IMR-90 (cell line): ENCODE measurements at regions not wholly inside any gene's neighbourhood (a gene's known extent, or its start where the extent isn't known, plus 50 kb on each side); places are given as distances from the start of the nearest gene placed in this dataset.

Experiments used
- ATAC-seq: fragments of 200-7000 bp; cut with Tn5 transposase; 2 replicates; pipeline ENCODE4 v1.9.1; 2020; ENCODE audit warnings: low read depth, mild to moderate bottlenecking, moderate library complexity
- BruUV-seq: library from RNA; stranded (reverse); fragments of 400-500 nt; replicated peaks from 2 replicates; lab custom pipeline; 2021; lab: Mats Ljungman, UMichigan
- CTCF ChIA-PET: fragments of 300-600 bp; formaldehyde crosslinking; extraction: SDS; loops from one replicate; lab custom pipeline; 2021; ENCODE audit warnings: antibody characterized with exemption; lab: Yijun Ruan, JAX
- POLR2A ChIA-PET: fragments of 300-600 bp; sonication (Branson Sonifier 250); formaldehyde crosslinking; loops from one replicate; lab custom pipeline; 2022; ENCODE audit warnings: antibody characterized with exemption; ENCODE audit not compliant: unreplicated experiment; lab: Charles Lee
- DNase-seq: peaks from one replicate; pipeline ENCODE4 v3.0.0; 2013
- H2AFZ ChIP-seq: replicated peaks from 2 replicates; pipeline ENCODE3; 2013; ENCODE audit warnings: low read length, mild to moderate bottlenecking; ENCODE audit not compliant: poor library complexity
- H2AK5ac ChIP-seq: 2 replicates; pipeline ENCODE4 v1.6.1; 2013; ENCODE audit warnings: low read depth, low read length, inconsistent platforms
- H2AK9ac ChIP-seq: replicated peaks from 2 replicates; pipeline ENCODE3; 2013; ENCODE audit warnings: mild to moderate bottlenecking, low read depth, low read length, moderate library complexity; ENCODE audit not compliant: poor library complexity
- H2BK120ac ChIP-seq: 2 replicates; pipeline ENCODE4 v1.6.1; 2013; ENCODE audit warnings: low read depth, low read length, inconsistent platforms
- H2BK15ac ChIP-seq: 3 replicates; pipeline ENCODE4 v1.6.1; 2013; ENCODE audit warnings: low read depth, low read length, inconsistent platforms
- H2BK20ac ChIP-seq: 2 replicates; pipeline ENCODE4 v1.6.1; 2013; ENCODE audit warnings: low read depth, mild to moderate bottlenecking, inconsistent platforms, low read length, moderate library complexity
- H2BK5ac ChIP-seq: 2 replicates; pipeline ENCODE4 v1.6.1; 2013; ENCODE audit warnings: mild to moderate bottlenecking, low read depth, low read length, inconsistent platforms; ENCODE audit not compliant: poor library complexity, severe bottlenecking
- H3K14ac ChIP-seq: replicated peaks from 2 replicates; pipeline ENCODE4 v1.6.1; 2013; ENCODE audit warnings: low read depth, low read length, inconsistent platforms
- H3K18ac ChIP-seq: 2 replicates; pipeline ENCODE4 v1.6.1; 2013; ENCODE audit warnings: low read depth, low read length, control low read depth
- H3K23ac ChIP-seq: 2 replicates; pipeline ENCODE4 v1.6.1; 2013; ENCODE audit warnings: low read depth, low read length, inconsistent platforms
- H3K27ac ChIP-seq: 2 replicates; pipeline ENCODE4 v1.5.1; 2013; ENCODE audit warnings: mild to moderate bottlenecking, control low read depth, low read length; ENCODE audit not compliant: insufficient read depth
- H3K27me3 ChIP-seq: 2 replicates; pipeline ENCODE4 v1.6.1; 2013; ENCODE audit warnings: low read length; ENCODE audit not compliant: control insufficient read depth, insufficient read depth
- H3K36me3 ChIP-seq: 2 replicates; pipeline ENCODE4 v1.6.1; 2013; ENCODE audit warnings: low read length, mixed read lengths; ENCODE audit not compliant: control insufficient read depth, insufficient read depth
- H3K4ac ChIP-seq: 2 replicates; pipeline ENCODE4 v1.6.1; 2013; ENCODE audit warnings: low read depth, low read length, inconsistent platforms
- H3K4me1 ChIP-seq: 2 replicates; pipeline ENCODE4 v1.6.1; 2013; ENCODE audit warnings: low read length, mixed read lengths; ENCODE audit not compliant: control insufficient read depth, insufficient read depth
- H3K4me2 ChIP-seq: 2 replicates; pipeline ENCODE4 v1.6.1; 2013; ENCODE audit warnings: low read depth, mild to moderate bottlenecking, control low read depth, low read length, moderate library complexity
- H3K4me3 ChIP-seq: 2 replicates; pipeline ENCODE4 v1.5.1; 2013; ENCODE audit warnings: low read depth, mild to moderate bottlenecking, control low read depth, low read length, moderate library complexity; ENCODE audit not compliant: insufficient read depth
- H3K56ac ChIP-seq: 2 replicates; pipeline ENCODE4 v1.6.1; 2013; ENCODE audit warnings: low read length, inconsistent platforms; ENCODE audit not compliant: insufficient read depth; ENCODE audit errors: extremely low read depth
- H3K79me1 ChIP-seq, 2 experiments: 2 replicates each; pipeline ENCODE4 v1.6.1; 2013; ENCODE audit warnings: low read length in 2 of 2, inconsistent platforms in 1 of 2, low read depth in 1 of 2
- H3K9ac ChIP-seq: 2 replicates; pipeline ENCODE4 v1.6.1; 2013; ENCODE audit warnings: low read depth, low read length, control low read depth
- H3K9me1 ChIP-seq: 2 replicates; pipeline ENCODE4 v1.6.1; 2013; ENCODE audit warnings: low read length, inconsistent platforms; ENCODE audit not compliant: insufficient read depth
- H3K9me3 ChIP-seq: 2 replicates; pipeline ENCODE4 v1.6.1; 2013; ENCODE audit warnings: low read length; ENCODE audit not compliant: control insufficient read depth, insufficient read depth
- H4K20me1 ChIP-seq: 2 replicates; pipeline ENCODE4 v1.6.1; 2013; ENCODE audit warnings: low read length, inconsistent platforms; ENCODE audit not compliant: insufficient read depth
- H4K5ac ChIP-seq: 2 replicates; pipeline ENCODE4 v1.6.1; 2013; ENCODE audit warnings: mild to moderate bottlenecking, low read depth, low read length, control low read depth
- H4K8ac ChIP-seq, 2 experiments: 2 replicates each; pipeline ENCODE4 v1.6.1; 2013; ENCODE audit warnings: low read depth in 2 of 2, low read length in 2 of 2, control low read depth in 1 of 2, inconsistent platforms in 1 of 2
- H4K91ac ChIP-seq: 2 replicates; pipeline ENCODE4 v1.6.1; 2013; ENCODE audit warnings: low read depth, low read length, inconsistent platforms; ENCODE audit not compliant: insufficient read depth
- BHLHE40 ChIP-seq: fragments of 150-350 bp; IDR thresholded peaks from 2 replicates; pipeline ENCODE4 v1.6.1; 2016; ENCODE audit warnings: mild to moderate bottlenecking, low read depth, low read length
- CEBPB ChIP-seq: IDR thresholded peaks from 2 replicates; pipeline ENCODE4 v1.6.1; 2012; ENCODE audit warnings: low read depth, low read length, improper control_type of control experiment
- CHD1 ChIP-seq: IDR thresholded peaks from 2 replicates; pipeline ENCODE4 v1.6.1; 2012; ENCODE audit warnings: low read depth, low read length, improper control_type of control experiment
- CTCF ChIP-seq: conservative IDR thresholded peaks from 2 replicates; pipeline ENCODE4 v1.5.1; 2012; ENCODE audit warnings: mild to moderate bottlenecking, low read depth, low read length, improper control_type of control experiment
- ELK1 ChIP-seq: fragments of 150-350 bp; IDR thresholded peaks from 2 replicates; pipeline ENCODE4 v1.6.1; 2016; ENCODE audit warnings: low read depth, mild to moderate bottlenecking, low read length, moderate library complexity, borderline replicate concordance
- FOS ChIP-seq: fragments of 150-350 bp; IDR thresholded peaks from 2 replicates; pipeline ENCODE4 v1.6.1; 2016; ENCODE audit warnings: low read depth, low read length
- MAFK ChIP-seq: IDR thresholded peaks from 2 replicates; pipeline ENCODE4 v1.6.1; 2012; ENCODE audit warnings: low read depth, low read length, improper control_type of control experiment
- MAZ ChIP-seq: IDR thresholded peaks from 2 replicates; pipeline ENCODE4 v1.6.1; 2012; ENCODE audit warnings: low read depth, mild to moderate bottlenecking, low read length, improper control_type of control experiment, moderate library complexity, borderline replicate concordance
- MXI1 ChIP-seq: IDR thresholded peaks from 2 replicates; pipeline ENCODE4 v1.6.1; 2012; ENCODE audit warnings: low read depth, mild to moderate bottlenecking, low read length, moderate library complexity, borderline replicate concordance
- NFE2L2 ChIP-seq: fragments of 150-350 bp; IDR thresholded peaks from 2 replicates; pipeline ENCODE4 v1.6.1; 2016; ENCODE audit warnings: low read depth, mild to moderate bottlenecking, low read length
- POLR2A ChIP-seq: IDR thresholded peaks from 2 replicates; pipeline ENCODE4 v1.6.1; 2012; ENCODE audit warnings: mild to moderate bottlenecking, low read depth, low read length
- RAD21 ChIP-seq: IDR thresholded peaks from 2 replicates; pipeline ENCODE4 v1.6.1; 2012; ENCODE audit warnings: low read length, improper control_type of control experiment
- RCOR1 ChIP-seq: IDR thresholded peaks from 2 replicates; pipeline ENCODE4 v1.6.1; 2012; ENCODE audit warnings: mild to moderate bottlenecking, low read length, improper control_type of control experiment; ENCODE audit not compliant: insufficient replicate concordance
- RFX5 ChIP-seq: IDR thresholded peaks from 2 replicates; pipeline ENCODE4 v1.8.0; 2012; ENCODE audit warnings: low read depth, mild to moderate bottlenecking, low read length, moderate library complexity
- SMC3 ChIP-seq: fragments of 150-350 bp; IDR thresholded peaks from 2 replicates; pipeline ENCODE4 v1.6.1; 2016; ENCODE audit warnings: low read depth, mild to moderate bottlenecking, antibody characterized with exemption, low read length, moderate library complexity
- USF2 ChIP-seq: fragments of 150-350 bp; IDR thresholded peaks from 2 replicates; pipeline ENCODE4 v1.6.1; 2017; ENCODE audit warnings: mild to moderate bottlenecking, antibody characterized with exemption, low read length, low read depth
- WGBS, 2 experiments: methylation state at CpG; one replicate each; pipeline versions ENCODE4 v1.1.5 to v1.1.7; 2013; ENCODE audit warnings: missing lambda C conversion rate in 2 of 2; ENCODE audit not compliant: insufficient read length in 1 of 2; ENCODE audit errors: extremely low coverage in 2 of 2; 5-methylcytosine and 5-hydroxymethylcytosine counted together
- dilution Hi-C: fragments of 300-500 bp; cut with HindIII; formaldehyde crosslinking; loops from one replicate; pipeline ENCODE4 v1.14.3; 2018; ENCODE audit warnings: low sequenced_read_pairs; ENCODE audit not compliant: unreplicated experiment
- in situ Hi-C: fragments of 300-500 bp; cut with MboI; formaldehyde crosslinking; loops from 3 replicates; pipeline ENCODE4 v1.14.3; 2019; ENCODE audit warnings: low sequenced_read_pairs, inconsistent platforms, mixed read lengths
- intact Hi-C: fragments of 100-400 bp; cut with micrococcal nuclease; formaldehyde crosslinking; loops from 2 replicates; pipeline ENCODE4 v1.10.0; 2022

GRCh38 chr2:80725001-80725400 lies 420.4 kb upstream of the LRRTM1 start:
- Histone ChIP-seq H3K18ac (no peak overlapping the region), H2AK5ac (no peak overlapping the region), H2AK9ac (no peak overlapping the region), H4K91ac (no peak overlapping the region), H3K4me3 (no peak overlapping the region), H2AFZ (no peak overlapping the region), H3K4me2 (no peak overlapping the region), H3K9ac (no peak overlapping the region), H2BK5ac (no peak overlapping the region), H3K23ac (no peak overlapping the region), H3K27me3 (no peaks in the 10 kb centered on the region), H3K14ac (no peak overlapping the region), H2BK120ac (no peak overlapping the region), H3K4me1 (no peaks in the 10 kb centered on the region), H4K5ac (no peak overlapping the region), H3K27ac (no peak overlapping the region), H4K20me1 (no peaks in the 10 kb centered on the region), H3K4ac (no peak overlapping the region), H3K79me1 (no peaks in the 10 kb centered on the region), H2BK15ac (no peak overlapping the region), H3K9me3 (peaks cover 3% of the 10 kb centered on the region), H3K9me1 (no peaks in the 10 kb centered on the region), H4K8ac (no peak overlapping the region), H3K56ac (no peak overlapping the region), H2BK20ac (no peak overlapping the region), H3K36me3 (no peaks in the 10 kb centered on the region)
- ChIA-PET POLR2A (no interaction called here), CTCF (no interaction called here)
- DNase-seq, result no peak
- ATAC-seq, result no peak
- dilution Hi-C loops (no loop called here), intact Hi-C loops (no loop called here), in situ Hi-C loops (no loop called here)
- WGBS, 2 experiments, result no CpG with 5 or more reads among the region's 1 CpG
- no TSS peak for BruUV-seq
- TF ChIP-seq USF2, result no peak
- no peak for TF ChIP-seq CEBPB
- no peak for TF ChIP-seq RCOR1
- TF ChIP-seq MXI1, result no peak
- TF ChIP-seq CHD1, result no peak
- no peak for TF ChIP-seq RAD21
- no peak for TF ChIP-seq ELK1
- no peak for TF ChIP-seq MAFK
- no peak for TF ChIP-seq NFE2L2
- TF ChIP-seq POLR2A, result no peak
- no peak for TF ChIP-seq CTCF
- TF ChIP-seq SMC3, result no peak
- TF ChIP-seq BHLHE40, result no peak
- TF ChIP-seq RFX5, result no peak
- no peak for TF ChIP-seq FOS
- no peak for TF ChIP-seq MAZ
